ENCODE measurements at regions not wholly inside any gene's neighbourhood (a gene's known extent, or its start where the extent isn't known, plus 50 kb on each side); places are given as distances from the start of the nearest gene placed in this dataset.

DNA sequence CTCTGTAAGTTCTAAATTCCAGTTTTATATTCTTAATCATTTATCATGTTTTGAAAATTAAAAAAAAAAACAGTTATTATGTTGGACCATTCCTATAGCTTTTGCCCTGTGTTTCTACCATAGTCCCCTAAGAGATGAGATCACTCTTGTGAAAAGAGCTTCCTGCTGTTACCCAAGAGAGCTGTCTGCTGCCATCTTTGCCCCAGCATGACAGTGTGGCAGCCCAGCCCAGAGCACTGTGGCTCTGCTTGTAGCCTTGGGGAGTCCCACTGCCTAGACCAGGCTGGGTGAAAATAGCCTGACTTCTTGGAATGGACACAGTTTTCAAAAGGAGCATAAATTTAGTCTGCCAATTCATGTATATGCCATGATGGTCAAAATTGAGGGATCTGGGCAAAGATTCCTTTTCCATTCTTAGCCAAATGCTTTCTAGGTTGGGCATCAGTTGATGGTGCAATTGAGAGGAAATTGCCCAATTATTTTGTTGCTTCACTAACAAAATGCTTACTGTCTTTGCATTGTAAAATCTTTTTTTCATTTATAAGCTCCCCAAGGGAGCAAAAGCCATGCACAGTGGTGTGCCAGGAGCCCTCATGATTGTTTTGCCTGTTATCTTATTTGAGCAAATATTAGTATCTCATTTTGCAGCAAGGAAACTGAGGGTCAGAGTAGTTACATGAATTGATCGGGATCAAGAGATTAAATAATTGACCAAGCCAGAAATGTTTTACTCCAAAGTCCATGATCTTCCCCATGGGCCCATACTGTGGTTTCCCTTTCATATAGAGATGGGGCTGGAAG, 72.8 kb downstream of the ETS2 start:
- DNase-seq (ENCODE audit: low read depth in 3 of 3, low spot score in 2 of 3): no peak

- no peak for DNase-seq (ENCODE audit: low read depth in 3 of 3, low spot score in 2 of 3)
Measured at GRCh38 chr21:38875694-38876492, 70.2 kb downstream of the ETS2 start.
